HG03432 (cell line): ENCODE measurements at regions not wholly inside any gene's neighbourhood (a gene's known extent, or its start where the extent isn't known, plus 50 kb on each side); places are given as distances from the start of the nearest gene placed in this dataset.

Experiments
- ATAC-seq: cut with Tn5 transposase; IDR thresholded peaks from one replicate; pipeline ENCODE4 v1.9.1; 2021; ENCODE audit warnings: mild to moderate bottlenecking, moderate library complexity; ENCODE audit not compliant: unreplicated experiment

- no peak for ATAC-seq
Measured at GRCh38 chr2:12594590-12594989, 122.1 kb upstream of the TRIB2 start.

- ATAC-seq: no peak
Measured at GRCh38 chr2:12596771-12597170, 120.0 kb upstream of the TRIB2 start.

- no peak for ATAC-seq
Measured at GRCh38 chr2:12597610-12598009, 119.1 kb upstream of the TRIB2 start.

GRCh38 chr2:12602661-12603060 is 114.1 kb upstream of the TRIB2 start:
- no peak for ATAC-seq

- no peak for ATAC-seq
Measured at GRCh38 chr2:12603781-12604295, 112.9 kb upstream of the TRIB2 start.

GRCh38 chr2:12604341-12604740 is 112.4 kb upstream of the TRIB2 start:
- no peak for ATAC-seq

GRCh38 chr2:12605366-12605765 is 111.4 kb upstream of the TRIB2 start:
- no peak for ATAC-seq

GRCh38 chr2:12605936-12606335 is 110.8 kb upstream of the TRIB2 start:
- ATAC-seq: no peak

GRCh38 chr2:12606472-12607000 is 110.2 kb upstream of the TRIB2 start:
- ATAC-seq: no peak

GRCh38 chr2:12607971-12608370 is 108.8 kb upstream of the TRIB2 start:
- ATAC-seq: no peak

GRCh38 chr2:12610314-12610713 is 106.4 kb upstream of the TRIB2 start:
- no peak for ATAC-seq

GRCh38 chr2:12612168-12612567 is 104.6 kb upstream of the TRIB2 start:
- no peak for ATAC-seq

- ATAC-seq: no peak
Measured at GRCh38 chr2:12612671-12613070, 104.1 kb upstream of the TRIB2 start.

- peak; percentile 59 for ATAC-seq
Measured at GRCh38 chr2:12613137-12613835, 103.5 kb upstream of the TRIB2 start.

GRCh38 chr2:12615509-12615908 is 101.2 kb upstream of the TRIB2 start:
- ATAC-seq: no peak

GRCh38 chr2:12616456-12617156 is 100.1 kb upstream of the TRIB2 start:
- no peak for ATAC-seq

GRCh38 chr2:12617366-12617765 is 99.4 kb upstream of the TRIB2 start:
- no peak for ATAC-seq

- no peak for ATAC-seq
Measured at GRCh38 chr2:12617853-12618252, 98.9 kb upstream of the TRIB2 start.

GRCh38 chr2:12618576-12618975 is 98.2 kb upstream of the TRIB2 start:
- no peak for ATAC-seq

GRCh38 chr2:12619975-12620374 is 96.8 kb upstream of the TRIB2 start:
- no peak for ATAC-seq

GRCh38 chr2:12620759-12621158 is 96.0 kb upstream of the TRIB2 start:
- ATAC-seq: no peak

GRCh38 chr2:12623051-12623450 is 93.7 kb upstream of the TRIB2 start:
- ATAC-seq: no peak
